Endothelial cell of umbilical vein (primary cell): ENCODE measurements at regions not wholly inside any gene's neighbourhood (a gene's known extent, or its start where the extent isn't known, plus 50 kb on each side); places are given as distances from the start of the nearest gene placed in this dataset.

ENCODE experiments used
- BruUV-seq: library from RNA; stranded (reverse); fragments of 400-500 nt; replicated peaks from 2 replicates; lab custom pipeline; 2021; lab: Mats Ljungman, UMichigan
- CTCF ChIA-PET: fragments of 300-600, 350-600 bp; sonication (Branson Sonifier 250); formaldehyde crosslinking; loops from one replicate; lab custom pipeline; 2021; ENCODE audit warnings: antibody characterized with exemption, inconsistent platforms; lab: Charles Lee
- POLR2A ChIA-PET: fragments of 300-600, 350-600 bp; sonication (Branson Sonifier 250); formaldehyde crosslinking; loops from one replicate; lab custom pipeline; 2021; ENCODE audit warnings: antibody characterized with exemption, inconsistent platforms; lab: Charles Lee
- DNase-seq: peaks from one replicate; pipeline ENCODE4 v3.0.0-alpha.2; 2011; ENCODE audit warnings: low read depth, low spot score
- FAIRE-seq: peaks from 2 replicates; lab custom pipeline; 2011; peaks lifted over from hg19 to GRCh38; lab: Jason Lieb, UNC
- H2AFZ ChIP-seq: 2 replicates; pipeline ENCODE4 v1.6.0; 2012; ENCODE audit warnings: low read depth, low read length, control low read depth, inconsistent platforms
- H3K27ac ChIP-seq: 2 replicates; pipeline ENCODE4 v1.5.1; 2011; ENCODE audit warnings: low read depth, mild to moderate bottlenecking, control low read depth, low read length, moderate library complexity; ENCODE audit not compliant: insufficient read depth
- H3K27me3 ChIP-seq, 2 experiments: 2 replicates each; pipeline versions ENCODE4 v1.6.0 to v1.6.1; 2011; ENCODE audit warnings: low read length in 2 of 2, mixed read lengths in 1 of 2; ENCODE audit not compliant: control insufficient read depth in 2 of 2, insufficient read depth in 2 of 2
- H3K36me3 ChIP-seq, 2 experiments: 2 replicates in 1 of 2; 3 replicates in 1 of 2; pipeline ENCODE4 v1.5.1; 2011; ENCODE audit warnings: low read length in 2 of 2, mild to moderate bottlenecking in 1 of 2, moderate library complexity in 1 of 2; ENCODE audit not compliant: control insufficient read depth in 2 of 2, insufficient read depth in 2 of 2; ENCODE audit errors: extremely low read depth in 1 of 2
- H3K4me1 ChIP-seq: 3 replicates; pipeline ENCODE4 v1.5.1; 2011; ENCODE audit warnings: mild to moderate bottlenecking, low read length; ENCODE audit not compliant: control insufficient read depth, insufficient read depth; ENCODE audit errors: extremely low read depth
- H3K4me2 ChIP-seq: 2 replicates; pipeline ENCODE4 v1.6.1; 2011; ENCODE audit warnings: low read length, control low read depth, mixed read lengths; ENCODE audit not compliant: insufficient read depth
- H3K4me3 ChIP-seq, 3 experiments: fragments of 200-600 bp in 1 of 3; sonication (generic), shearing (Covaris generic) in 1 of 3; replicated peaks in 1 of 3; 2 replicates each; pipeline ENCODE4 v1.5.1; 2011 to 2016; ENCODE audit warnings: control low read depth in 3 of 3, low read length in 3 of 3, mild to moderate bottlenecking in 2 of 3, inconsistent platforms in 1 of 3, low read depth in 1 of 3, moderate library complexity in 1 of 3; ENCODE audit not compliant: insufficient read depth in 1 of 3
- H3K79me2 ChIP-seq: 2 replicates; pipeline ENCODE4 v1.6.0; 2012; ENCODE audit warnings: low read length, inconsistent platforms; ENCODE audit not compliant: control insufficient read depth, insufficient read depth
- H3K9ac ChIP-seq: replicated peaks from 2 replicates; pipeline ENCODE3; 2011; ENCODE audit warnings: low read length, control low read depth; ENCODE audit not compliant: insufficient read depth; ENCODE audit errors: extremely low read depth
- H3K9me1 ChIP-seq: replicated peaks from 3 replicates; pipeline ENCODE4 v1.6.0; 2011; ENCODE audit warnings: mild to moderate bottlenecking, low read length; ENCODE audit not compliant: control insufficient read depth, insufficient read depth; ENCODE audit errors: extremely low read depth
- H3K9me3 ChIP-seq: replicated peaks from 2 replicates; pipeline ENCODE4 v1.5.1; 2012; ENCODE audit warnings: low read length, inconsistent platforms; ENCODE audit not compliant: control insufficient read depth, insufficient read depth
- H4K20me1 ChIP-seq: replicated peaks from 2 replicates; pipeline ENCODE3; 2011; ENCODE audit warnings: mild to moderate bottlenecking, low read length; ENCODE audit not compliant: control insufficient read depth, insufficient read depth; ENCODE audit errors: extremely low read depth
- EZH2 ChIP-seq: IDR thresholded peaks from 2 replicates; pipeline ENCODE4 v1.6.1; 2012; ENCODE audit warnings: borderline replicate concordance, low read depth, mild to moderate bottlenecking, moderate library complexity, low read length, inconsistent platforms; ENCODE audit not compliant: severe bottlenecking
- FOS ChIP-seq: IDR thresholded peaks from 2 replicates; pipeline ENCODE4 v1.6.1; 2011; ENCODE audit warnings: mild to moderate bottlenecking, low read length, moderate library complexity, borderline replicate concordance; ENCODE audit not compliant: insufficient read depth
- GATA2 ChIP-seq: IDR thresholded peaks from 2 replicates; pipeline ENCODE4 v1.7.0; 2011; ENCODE audit warnings: low read depth, mild to moderate bottlenecking, moderate library complexity, mixed read lengths, low read length; ENCODE audit not compliant: insufficient read length, insufficient read depth
- POLR2A ChIP-seq: IDR thresholded peaks from 2 replicates; pipeline ENCODE4 v1.6.1; 2012; ENCODE audit warnings: low read depth, mild to moderate bottlenecking, control low read depth, low read length
- POLR2AphosphoS5 ChIP-seq: IDR thresholded peaks from 2 replicates; pipeline ENCODE4 v1.6.1; 2012; ENCODE audit warnings: low read depth, mild to moderate bottlenecking, control low read depth, low read length, moderate library complexity; ENCODE audit not compliant: insufficient read depth
- dilution Hi-C: fragments of 300-500 bp; cut with MboI; formaldehyde crosslinking; loops from one replicate; pipeline ENCODE4 v1.15.0; 2019; ENCODE audit warnings: low sequenced_read_pairs; ENCODE audit not compliant: extremely low pct_ligation_motif_present
- intact Hi-C: fragments of 100-400 bp; cut with micrococcal nuclease; formaldehyde crosslinking; loops from one replicate; pipeline ENCODE4 v1.10.0; 2022
- TF ChIP-seq, protein P1 (sequence below): IDR thresholded peaks from 2 replicates; pipeline ENCODE4 v1.6.1; 2011; ENCODE audit not compliant: insufficient read depth, insufficient read length
- TF ChIP-seq, protein P2 (sequence below), 2 donors: IDR thresholded peaks; 1 replicate in 1 of 2; 2 replicates in 1 of 2; pipeline ENCODE4 v1.5.1; 2011; ENCODE audit warnings: low read length in 2 of 2, mild to moderate bottlenecking in 2 of 2, moderate library complexity in 2 of 2, control low read depth in 1 of 2, inconsistent platforms in 1 of 2, low read depth in 1 of 2; ENCODE audit not compliant: insufficient read depth in 1 of 2; ENCODE audit errors: extremely low read depth in 1 of 2

DNA sequence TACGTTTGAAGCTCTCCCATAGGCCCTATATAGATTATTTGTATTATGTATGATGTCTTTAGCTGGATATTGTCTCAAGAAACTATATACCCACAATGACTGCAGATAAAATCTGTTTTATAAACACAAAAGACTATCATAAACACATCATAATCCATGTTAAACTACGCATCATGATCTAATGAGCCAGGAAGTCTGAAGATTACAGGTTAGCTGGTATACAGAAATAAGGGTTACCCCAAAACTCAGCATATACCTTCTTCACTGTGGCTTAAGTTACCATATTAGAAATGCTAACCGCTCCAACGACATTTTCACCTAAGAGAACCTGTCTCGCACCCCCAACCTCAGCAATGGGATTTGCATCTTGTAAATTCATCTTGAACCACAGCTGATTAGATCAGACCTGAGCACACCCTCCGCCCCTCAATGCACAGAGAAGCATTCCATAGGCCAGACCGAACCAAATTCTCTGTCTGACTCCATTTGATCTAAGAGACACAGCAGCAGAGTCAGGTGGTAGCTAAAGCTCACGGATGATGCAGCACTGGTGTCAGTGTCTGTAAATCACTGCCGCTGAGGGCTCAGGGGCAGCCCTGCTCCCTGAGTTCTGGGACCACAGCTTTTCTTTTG is 124.9 kb downstream of the NPY start:
- no peak for DNase-seq
- H4K20me1 ChIP-seq: no peaks in the 10 kb centered on the region
- H3K79me2 ChIP-seq: no peaks in the 10 kb centered on the region
- ChIA-PET POLR2A (no interaction called here), CTCF (interaction anchor here (1.1 kb wide), 2 partner anchors 20 to 21 kb away, joined by 3 read pairs; no protein-coding TSS in a partner anchor)
- dilution Hi-C loops: no loop called here
- H3K9me1 ChIP-seq: no peaks in the 10 kb centered on the region
- no peaks in the 10 kb centered on the region for H3K4me1 ChIP-seq
- H3K27me3 ChIP-seq: peaks cover 0 to 2% of the 10 kb centered on the region in 2 experiments
- no peaks in the 10 kb centered on the region for H3K36me3 ChIP-seq
- H3K27ac ChIP-seq: no peak overlapping the region
- H2AFZ ChIP-seq: no peak overlapping the region
- intact Hi-C loops: no loop called here
- FAIRE-seq: no peak
- H3K4me2 ChIP-seq: no peak overlapping the region
- no peak overlapping the region for H3K9ac ChIP-seq
- TF ChIP-seq GATA2: no peak
- TF ChIP-seq EZH2: no peak
- TF ChIP-seq POLR2AphosphoS5: no peak
- TF ChIP-seq, protein P1, sequence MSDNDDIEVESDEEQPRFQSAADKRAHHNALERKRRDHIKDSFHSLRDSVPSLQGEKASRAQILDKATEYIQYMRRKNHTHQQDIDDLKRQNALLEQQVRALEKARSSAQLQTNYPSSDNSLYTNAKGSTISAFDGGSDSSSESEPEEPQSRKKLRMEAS: no peak
- TF ChIP-seq, protein P2, sequence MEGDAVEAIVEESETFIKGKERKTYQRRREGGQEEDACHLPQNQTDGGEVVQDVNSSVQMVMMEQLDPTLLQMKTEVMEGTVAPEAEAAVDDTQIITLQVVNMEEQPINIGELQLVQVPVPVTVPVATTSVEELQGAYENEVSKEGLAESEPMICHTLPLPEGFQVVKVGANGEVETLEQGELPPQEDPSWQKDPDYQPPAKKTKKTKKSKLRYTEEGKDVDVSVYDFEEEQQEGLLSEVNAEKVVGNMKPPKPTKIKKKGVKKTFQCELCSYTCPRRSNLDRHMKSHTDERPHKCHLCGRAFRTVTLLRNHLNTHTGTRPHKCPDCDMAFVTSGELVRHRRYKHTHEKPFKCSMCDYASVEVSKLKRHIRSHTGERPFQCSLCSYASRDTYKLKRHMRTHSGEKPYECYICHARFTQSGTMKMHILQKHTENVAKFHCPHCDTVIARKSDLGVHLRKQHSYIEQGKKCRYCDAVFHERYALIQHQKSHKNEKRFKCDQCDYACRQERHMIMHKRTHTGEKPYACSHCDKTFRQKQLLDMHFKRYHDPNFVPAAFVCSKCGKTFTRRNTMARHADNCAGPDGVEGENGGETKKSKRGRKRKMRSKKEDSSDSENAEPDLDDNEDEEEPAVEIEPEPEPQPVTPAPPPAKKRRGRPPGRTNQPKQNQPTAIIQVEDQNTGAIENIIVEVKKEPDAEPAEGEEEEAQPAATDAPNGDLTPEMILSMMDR (IDR thresholded peaks at IDR 0.05; ENCODE audit: extremely low read depth in 1 of 2, insufficient read depth in 1 of 2, low read depth in 1 of 2, low read length in 2 of 2): no peak
- no peak for TF ChIP-seq POLR2A
- no peak for TF ChIP-seq FOS
- no peaks in the 10 kb centered on the region for H3K9me3 ChIP-seq
- no TSS peak for BruUV-seq
- H3K4me3 ChIP-seq: no peak overlapping the region
